CD4-positive, alpha-beta T cell (primary cell): ENCODE measurements at regions not wholly inside any gene's neighbourhood (a gene's known extent, or its start where the extent isn't known, plus 50 kb on each side); places are given as distances from the start of the nearest gene placed in this dataset.
"Not testable (repeated sequence)": the region's sequence is repeated elsewhere in the genome, so short reads cannot be mapped to it uniquely, and the experiment has no call there.

Experiments used
- ATAC-seq: fragments of 200-7000 bp; cut with Tn5 transposase; one replicate; pipeline ENCODE4 v1.10.0; 2022; ENCODE audit warnings: mild to moderate bottlenecking; ENCODE audit not compliant: poor library complexity
- CTCF ChIA-PET: fragments of 350-600 bp; sonication (Branson Sonifier 250); formaldehyde crosslinking; loops from one replicate; lab custom pipeline; 2021; ENCODE audit warnings: antibody characterized with exemption, inconsistent platforms; lab: Charles Lee
- POLR2A ChIA-PET: fragments of 350-600 bp; sonication (Branson Sonifier 250); formaldehyde crosslinking; loops from one replicate; lab custom pipeline; 2021; ENCODE audit warnings: antibody characterized with exemption, inconsistent platforms; lab: Charles Lee
- DNase-seq, 14 experiments: peaks; one replicate each; pipeline ENCODE4 v3.0.0-alpha.2; 2013 to 2020; ENCODE audit warnings: mixed read lengths in 2 of 14
- H3K27ac ChIP-seq, 2 donors: one replicate each; pipeline versions ENCODE4 v1.5.1 to v1.7.0; 2013; ENCODE audit warnings: low read length in 2 of 2, low read depth in 1 of 2, mild to moderate bottlenecking in 1 of 2
- H3K27me3 ChIP-seq, 2 experiments: 1 replicate in 1 of 2; 2 replicates in 1 of 2; pipeline versions ENCODE4 v1.6.1 to v1.7.0; 2013; ENCODE audit warnings: low read length in 2 of 2, control low read depth in 1 of 2, mild to moderate bottlenecking in 1 of 2, moderate library complexity in 1 of 2; ENCODE audit not compliant: insufficient read depth in 2 of 2, control insufficient read depth in 1 of 2
- H3K36me3 ChIP-seq: one replicate; pipeline ENCODE4 v1.6.1; 2013; ENCODE audit warnings: low read length, control low read depth; ENCODE audit not compliant: insufficient read depth
- H3K4me1 ChIP-seq: one replicate; pipeline ENCODE4 v1.6.1; 2013; ENCODE audit warnings: low read length, control low read depth; ENCODE audit not compliant: insufficient read depth
- H3K4me3 ChIP-seq: one replicate; pipeline ENCODE4 v1.5.1; 2013; ENCODE audit warnings: mild to moderate bottlenecking, low read length, moderate library complexity
- H3K9me3 ChIP-seq, 2 experiments: 1 replicate in 1 of 2; 2 replicates in 1 of 2; pipeline versions ENCODE4 v1.6.1 to v1.7.0; 2013; ENCODE audit warnings: low read length in 2 of 2, mild to moderate bottlenecking in 2 of 2, control low read depth in 1 of 2, moderate library complexity in 1 of 2; ENCODE audit not compliant: control insufficient read depth in 1 of 2, insufficient read depth in 1 of 2
- H3K27ac Mint-ChIP-seq: one replicate; pipeline ENCODE4 v1.8.0; 2020; ENCODE audit warnings: mixed read lengths
- H3K27me3 Mint-ChIP-seq: one replicate; pipeline ENCODE4 v1.8.0; 2021; ENCODE audit warnings: mixed read lengths
- H3K36me3 Mint-ChIP-seq: one replicate; pipeline ENCODE4 v1.8.0; 2021; ENCODE audit warnings: low read depth, mixed read lengths
- H3K4me1 Mint-ChIP-seq: one replicate; pipeline ENCODE4 v1.8.0; 2021; ENCODE audit warnings: low read depth, mixed read lengths
- H3K4me3 Mint-ChIP-seq: one replicate; pipeline ENCODE4 v1.8.0; 2020; ENCODE audit warnings: mild to moderate bottlenecking, mixed read lengths
- H3K9me3 Mint-ChIP-seq: one replicate; pipeline ENCODE4 v1.8.0; 2020; ENCODE audit warnings: mixed read lengths
- CTCF ChIP-seq: fragments of 200-600 bp; IDR thresholded peaks from one replicate; pipeline ENCODE4 v1.8.0; 2022; ENCODE audit warnings: antibody characterized with exemption, mild to moderate bottlenecking
- intact Hi-C, 2 experiments: fragments of 100-400 bp; cut with DNase I in 1 of 2; cut with micrococcal nuclease in 1 of 2; formaldehyde crosslinking; loops; one replicate each; pipeline versions ENCODE4 v1.15.1 to v1.9.0; 2023 to 2025; cut with DNase I, micrococcal nuclease

DNA sequence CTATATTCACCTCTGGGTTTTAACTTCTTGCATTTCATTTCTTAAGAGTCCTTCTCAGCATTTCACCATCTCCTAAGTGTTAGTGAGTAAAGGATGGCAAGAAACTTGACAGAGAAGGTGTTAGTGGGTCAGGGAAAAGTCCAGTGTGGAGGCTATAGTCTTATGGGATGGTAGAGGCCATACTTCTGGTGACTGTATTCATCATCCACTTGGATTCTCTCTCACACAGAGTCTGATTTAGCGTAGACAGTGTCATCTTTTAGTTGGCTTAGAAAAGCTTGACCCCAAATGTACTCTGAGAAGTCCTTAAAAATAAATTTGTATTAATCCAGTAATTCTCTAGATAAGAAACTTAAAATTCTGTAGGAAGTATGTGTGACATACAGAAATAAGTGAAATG lies 232.4 kb upstream of the FBXO33 start:
- no peak for TF ChIP-seq CTCF
- Histone ChIP-seq H3K9me3 (peaks cover 0 to 9% of the 10 kb centered on the region in 2 experiments), H3K4me1 (no peaks in the 10 kb centered on the region), H3K36me3 (no peaks in the 10 kb centered on the region), H3K27me3 (no peaks in the 10 kb centered on the region), H3K27ac (no peak overlapping the region), H3K4me3 (no peak overlapping the region)
- ChIA-PET CTCF (interaction anchor here (1.1 kb wide), 1 partner anchor 18 kb away, joined by 3 read pairs; no protein-coding TSS in a partner anchor), POLR2A (no interaction called here)
- no peak for ATAC-seq
- H3K27ac Mint-ChIP-seq, result no peak overlapping the region
- H3K9me3 Mint-ChIP-seq, result peaks cover 6% of the 10 kb centered on the region
- H3K4me3 Mint-ChIP-seq, result no peak overlapping the region
- no peaks in the 10 kb centered on the region for H3K27me3 Mint-ChIP-seq
- no peaks in the 10 kb centered on the region for H3K36me3 Mint-ChIP-seq
- peaks cover 9% of the 10 kb centered on the region for H3K4me1 Mint-ChIP-seq
- intact Hi-C loops, result no loop called here
- DNase-seq, result no peak

DNA sequence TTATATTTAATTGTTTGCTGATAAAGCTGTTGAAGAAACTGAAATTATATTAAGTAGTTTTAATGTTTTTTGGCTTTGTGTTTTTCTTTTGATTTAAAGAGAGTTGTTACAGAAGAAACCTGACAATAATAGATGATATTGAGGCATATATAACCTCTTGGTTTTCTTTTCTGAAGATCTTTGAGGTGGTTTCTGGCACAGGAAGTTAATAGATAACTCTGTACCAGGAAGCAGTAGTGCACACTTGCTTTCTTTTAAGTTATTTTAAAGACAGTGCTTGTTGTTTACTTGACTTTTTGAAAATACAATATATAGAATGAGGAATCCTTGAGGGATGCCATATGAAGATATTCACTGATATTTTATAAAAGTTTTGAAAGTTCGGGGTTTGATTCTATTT lies 209.0 kb upstream of the FBXO33 start:
- peak overlapping the region; percentile 73 for H3K4me3 Mint-ChIP-seq
- peak overlapping the region; percentile 0 for H3K4me3 ChIP-seq
- TF ChIP-seq CTCF, result no peak
- H3K27ac Mint-ChIP-seq, result peak overlapping the region; percentile 87
- POLR2A ChIA-PET, result no interaction called here
- peaks cover 10% of the 10 kb centered on the region for H3K9me3 Mint-ChIP-seq
- H3K36me3 Mint-ChIP-seq, result peaks cover 19% of the 10 kb centered on the region
- intact Hi-C loops, result no loop called here
- no peaks in the 10 kb centered on the region for H3K36me3 ChIP-seq
- peak; percentile 71 for ATAC-seq
- CTCF ChIA-PET, result no interaction called here
- H3K4me1 ChIP-seq, result peaks cover 2% of the 10 kb centered on the region
- no peaks in the 10 kb centered on the region for H3K27me3 ChIP-seq
- peak in 3 of 14 experiments; percentile 19 to 58 (median 32) for DNase-seq
- H3K27me3 Mint-ChIP-seq, result no peaks in the 10 kb centered on the region
- H3K4me1 Mint-ChIP-seq, result peaks cover 12% of the 10 kb centered on the region
- H3K9me3 ChIP-seq, result peaks cover 11 to 15% of the 10 kb centered on the region in 2 experiments
- no peak overlapping the region for H3K27ac ChIP-seq

DNA sequence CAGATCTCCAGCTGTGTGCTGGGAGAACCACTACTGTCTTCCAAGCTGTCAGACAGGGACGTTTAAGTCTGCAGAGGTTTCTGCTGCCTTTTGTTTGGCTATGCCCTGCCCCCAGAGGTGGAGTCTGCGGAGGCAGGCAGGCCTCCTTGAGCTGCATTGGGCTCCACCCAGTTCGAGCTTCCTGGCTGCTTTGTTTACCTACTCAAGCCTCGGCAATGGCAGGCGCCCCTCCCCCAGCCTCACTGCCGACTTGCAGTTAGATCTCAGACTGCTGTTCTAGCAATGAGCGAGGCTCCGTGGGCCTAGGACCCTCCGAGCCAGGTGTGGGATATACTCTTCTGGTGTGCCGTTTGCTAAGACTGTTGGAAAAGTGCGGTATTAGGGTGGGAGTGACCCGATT lies 206.8 kb upstream of the FBXO33 start:
- intact Hi-C loops, H3K4me3 Mint-ChIP-seq, H3K27ac ChIP-seq, H3K36me3 ChIP-seq, H3K27me3 Mint-ChIP-seq, H3K4me3 ChIP-seq, DNase-seq, H3K9me3 Mint-ChIP-seq, POLR2A ChIA-PET, ATAC-seq, H3K27ac Mint-ChIP-seq, CTCF ChIA-PET, H3K27me3 ChIP-seq, H3K4me1 ChIP-seq: not testable (repeated sequence)
- Mint-ChIP-seq H3K36me3 (peaks cover 11% of the 10 kb centered on the region), H3K4me1 (peaks cover 12% of the 10 kb centered on the region)
- peaks cover 10 to 11% of the 10 kb centered on the region in 2 experiments for H3K9me3 ChIP-seq

GRCh38 chr14:39628087-39628486 lies 195.9 kb upstream of the FBXO33 start:
- H3K27ac Mint-ChIP-seq, result no peak overlapping the region
- intact Hi-C loops, result no loop called here
- Histone ChIP-seq H3K27me3 (no peaks in the 10 kb centered on the region), H3K27ac (no peak overlapping the region), H3K4me3 (no peak overlapping the region), H3K36me3 (no peaks in the 10 kb centered on the region), H3K4me1 (no peaks in the 10 kb centered on the region), H3K9me3 (peaks cover 7 to 14% of the 10 kb centered on the region in 2 experiments)
- H3K27me3 Mint-ChIP-seq, result no peaks in the 10 kb centered on the region
- H3K9me3 Mint-ChIP-seq, result peaks cover 11% of the 10 kb centered on the region
- DNase-seq (peak in 2 of 14 experiments; percentile 28 to 32), ATAC-seq (peak; percentile 68)
- H3K4me1 Mint-ChIP-seq, result no peaks in the 10 kb centered on the region
- no peak overlapping the region for H3K4me3 Mint-ChIP-seq
- H3K36me3 Mint-ChIP-seq, result no peaks in the 10 kb centered on the region
- ChIA-PET CTCF (no interaction called here), POLR2A (no interaction called here)
- TF ChIP-seq CTCF, result no peak
